ENCODE measurements at regions not wholly inside any gene's neighbourhood (a gene's known extent, or its start where the extent isn't known, plus 50 kb on each side); places are given as distances from the start of the nearest gene placed in this dataset.

- DNase-seq (ENCODE audit: low spot score), result no peak
- TF ChIP-seq CTCF (IDR thresholded peaks at IDR 0.05; ENCODE audit: extremely low read depth, missing control alignments), result no peak
Observed at GRCh38 chr12:98007963-98008362, 507.4 kb upstream of the TMPO start.

GRCh38 chr12:98013560-98013959, 501.8 kb upstream of the TMPO start:
- no peak for TF ChIP-seq CTCF (IDR thresholded peaks at IDR 0.05; ENCODE audit: extremely low read depth, missing control alignments)
- DNase-seq (ENCODE audit: low spot score), result no peak

GRCh38 chr12:98018836-98019235, 496.6 kb upstream of the TMPO start:
- DNase-seq (ENCODE audit: low spot score), result no peak
- TF ChIP-seq CTCF (IDR thresholded peaks at IDR 0.05; ENCODE audit: extremely low read depth, missing control alignments), result no peak

GRCh38 chr12:98020376-98020775, 495.0 kb upstream of the TMPO start:
- no peak for TF ChIP-seq CTCF (IDR thresholded peaks at IDR 0.05; ENCODE audit: extremely low read depth, missing control alignments)
- no peak for DNase-seq (ENCODE audit: low spot score)

- TF ChIP-seq CTCF (IDR thresholded peaks at IDR 0.05; ENCODE audit: extremely low read depth, missing control alignments), result no peak
- DNase-seq (ENCODE audit: low spot score), result no peak
Observed at GRCh38 chr12:98022961-98023360, 492.4 kb upstream of the TMPO start.

GRCh38 chr12:98037401-98038140, 477.8 kb upstream of the TMPO start:
- DNase-seq (ENCODE audit: low spot score), result no peak

GRCh38 chr12:98042668-98043067, 472.7 kb upstream of the TMPO start:
- no peak for DNase-seq (ENCODE audit: low spot score)
- no peak for TF ChIP-seq CTCF (IDR thresholded peaks at IDR 0.05; ENCODE audit: extremely low read depth, missing control alignments)

More at GRCh38 chr12:98037401-98038140, 477.8 kb upstream of the TMPO start:
- no peak for TF ChIP-seq CTCF (IDR thresholded peaks at IDR 0.05; ENCODE audit: extremely low read depth, missing control alignments)
